ENCODE measurements at regions not wholly inside any gene's neighbourhood (a gene's known extent, or its start where the extent isn't known, plus 50 kb on each side); places are given as distances from the start of the nearest gene placed in this dataset.

- no peak overlapping the region for H3K27ac ChIP-seq
- no peak for TF ChIP-seq POLR2A (IDR thresholded peaks at IDR 0.05)
- no peak for TF ChIP-seq CTCF (IDR thresholded peaks at IDR 0.05)
- H3K27me3 ChIP-seq = no peaks in the 10 kb centered on the region
- no peaks in the 10 kb centered on the region for H3K9me3 ChIP-seq
- H3K4me1 ChIP-seq = no peaks in the 10 kb centered on the region
- no peaks in the 10 kb centered on the region for H3K36me3 ChIP-seq
- H3K4me3 ChIP-seq (replicated peaks in 1 of 3) = no peak overlapping the region
- no peak for DNase-seq
- 54 to 67% methylated on average over 6 of the region's 6 CpGs for WGBS, 2 donors
- intact Hi-C loops (cut with DNase I) = no loop called here
Measured at GRCh38 chr2:16293398-16293797, 353.0 kb downstream of the MYCN start.

- Histone ChIP-seq H3K27me3 (no peaks in the 10 kb centered on the region), H3K27ac (no peak overlapping the region), H3K9me3 (no peaks in the 10 kb centered on the region), H3K36me3 (no peaks in the 10 kb centered on the region), H3K4me3 (replicated peaks in 1 of 3) (no peak overlapping the region), H3K4me1 (no peaks in the 10 kb centered on the region)
- no peak for DNase-seq
- intact Hi-C loops (cut with DNase I) = no loop called here
- WGBS, 2 donors = 93 to 96% methylated on average over 7 of the region's 7 CpGs
- TF ChIP-seq POLR2A (IDR thresholded peaks at IDR 0.05) (no peak), CTCF (IDR thresholded peaks at IDR 0.05) (no peak)
Measured at GRCh38 chr2:16291731-16292550, 351.6 kb downstream of the MYCN start.

- TF ChIP-seq POLR2A (IDR thresholded peaks at IDR 0.05) (no peak), CTCF (IDR thresholded peaks at IDR 0.05) (no peak)
- no peaks in the 10 kb centered on the region for H3K36me3 ChIP-seq
Measured at GRCh38 chr2:16291226-16291625, 350.9 kb downstream of the MYCN start.

GRCh38 chr2:16290311-16291020 is 350.1 kb downstream of the MYCN start:
- no peaks in the 10 kb centered on the region for H3K36me3 ChIP-seq
- 78 to 79% methylated on average over 8 of the region's 8 CpGs for WGBS, 2 donors
- H3K4me1 ChIP-seq = no peaks in the 10 kb centered on the region
- TF ChIP-seq POLR2A (IDR thresholded peaks at IDR 0.05) = no peak
- no peak for TF ChIP-seq CTCF (IDR thresholded peaks at IDR 0.05)
- no peak overlapping the region for H3K27ac ChIP-seq
- H3K4me3 ChIP-seq (replicated peaks in 1 of 3) = no peak overlapping the region
- DNase-seq = no peak
- H3K27me3 ChIP-seq = no peaks in the 10 kb centered on the region
- intact Hi-C loops (cut with DNase I) = no loop called here
- H3K9me3 ChIP-seq = no peaks in the 10 kb centered on the region

More at GRCh38 chr2:16291226-16291625, 350.9 kb downstream of the MYCN start:
- no peaks in the 10 kb centered on the region for H3K9me3 ChIP-seq
- H3K4me3 ChIP-seq (replicated peaks in 1 of 3) = no peak overlapping the region
- H3K4me1 ChIP-seq = no peaks in the 10 kb centered on the region
- no peaks in the 10 kb centered on the region for H3K27me3 ChIP-seq
- intact Hi-C loops (cut with DNase I) = no loop called here
- 87 to 97% methylated on average over 4 of the region's 4 CpGs for WGBS, 2 donors
- no peak overlapping the region for H3K27ac ChIP-seq
- no peak for DNase-seq

Data from thyroid gland (tissue), 4 donors.